ENCODE measurements at regions not wholly inside any gene's neighbourhood (a gene's known extent, or its start where the extent isn't known, plus 50 kb on each side); places are given as distances from the start of the nearest gene placed in this dataset.

DNA sequence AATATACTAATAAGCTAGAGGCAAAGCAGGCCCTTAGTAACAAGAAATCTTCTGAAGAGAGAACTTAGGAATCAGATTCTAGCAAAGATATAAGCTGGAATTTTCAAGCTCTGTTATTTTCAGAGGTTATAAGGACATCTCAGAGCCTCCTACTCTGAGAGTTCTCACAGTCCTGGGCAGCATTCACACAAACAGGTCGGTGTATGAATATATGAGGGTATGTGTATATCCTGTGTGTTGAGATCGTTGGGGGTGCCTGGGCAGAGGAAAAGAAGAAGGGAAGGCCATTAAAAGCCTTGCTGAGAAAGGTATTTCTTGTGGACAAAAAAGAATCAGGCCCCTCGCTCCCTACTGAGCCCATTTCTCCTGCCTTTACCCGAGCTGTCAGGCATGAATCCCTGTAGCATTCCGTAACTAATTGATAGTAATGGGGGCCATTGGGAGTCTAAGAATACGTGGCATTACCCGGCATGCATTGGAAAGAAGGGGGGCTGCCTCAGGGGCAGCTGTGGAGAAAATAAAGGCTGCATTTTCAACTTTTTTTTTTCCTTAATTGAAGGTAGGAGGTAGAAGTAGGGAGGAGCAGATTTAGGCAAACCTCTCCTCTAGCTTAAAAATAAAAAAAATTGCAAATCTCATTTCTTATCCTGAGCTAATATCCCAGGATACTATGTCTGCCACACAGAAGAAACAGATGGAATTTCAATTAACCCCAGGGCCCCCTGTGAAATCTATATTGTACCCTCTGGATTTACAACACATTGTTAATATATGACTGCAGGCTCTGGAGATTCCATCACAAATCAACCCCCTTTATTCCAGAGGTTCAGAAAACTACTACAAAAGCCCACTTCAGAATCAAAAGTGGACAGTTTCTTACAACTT is 103.8 kb downstream of the GTPBP8 start:
- DNase-seq = no peak
- intact Hi-C loops (cut with DNase I) = no loop called here

DNA sequence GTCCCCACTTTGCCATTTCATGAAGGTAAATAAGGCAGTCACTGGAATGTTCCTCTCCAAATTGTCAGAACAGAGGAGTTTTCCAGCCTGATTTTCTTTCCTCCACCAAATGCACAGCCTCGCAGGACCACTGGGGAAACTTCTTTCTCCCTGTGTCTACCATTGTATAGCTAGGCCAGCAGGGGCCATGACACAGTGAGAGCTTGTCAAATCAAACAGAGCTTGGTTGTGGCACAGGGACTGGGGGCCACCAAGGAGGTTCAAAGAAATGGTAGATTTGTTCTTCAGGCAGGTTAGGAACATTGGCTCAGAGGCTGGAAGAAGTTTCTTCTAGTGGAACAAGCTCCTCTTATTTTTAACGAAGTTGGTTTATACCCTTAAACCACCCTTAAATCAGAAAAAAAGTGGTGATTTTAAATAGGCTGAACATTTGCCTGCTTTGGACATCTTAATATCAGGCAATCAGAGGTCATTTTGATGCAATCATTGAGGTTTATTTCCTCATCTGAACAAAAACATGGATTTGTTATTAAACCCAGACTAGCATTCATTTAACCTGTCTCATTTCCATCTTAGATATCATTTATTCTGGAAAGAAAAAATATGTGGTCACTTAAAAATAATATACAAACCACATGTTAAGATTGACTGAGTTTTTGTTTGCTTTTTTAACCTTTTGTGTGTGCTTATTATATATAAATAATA is 105.6 kb downstream of the GTPBP8 start:
- intact Hi-C loops (cut with DNase I) = no loop called here
- DNase-seq = no peak

DNA sequence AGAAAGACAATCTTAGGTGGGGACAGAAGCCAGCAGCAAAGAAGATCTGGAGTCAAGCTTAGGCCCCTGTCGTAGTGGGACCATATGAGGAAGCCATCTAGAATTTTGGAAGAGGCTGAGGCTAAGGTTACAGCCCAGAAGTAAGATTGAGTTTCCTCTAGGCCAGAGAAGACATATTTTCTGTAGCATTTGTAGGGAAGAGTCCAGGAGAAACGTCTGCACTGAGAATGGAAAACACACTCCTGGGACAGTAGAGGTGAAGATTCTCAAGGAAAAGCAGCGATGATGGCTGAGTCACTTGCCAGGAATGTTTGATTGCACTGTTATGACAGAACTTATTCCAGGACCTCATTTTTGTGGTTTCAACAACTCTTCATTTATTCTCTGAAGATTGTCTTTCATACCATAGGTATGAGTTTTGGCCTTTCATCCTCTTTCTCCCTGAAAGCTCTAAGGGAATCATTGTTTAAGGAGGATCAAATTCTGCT is 107.2 kb downstream of the GTPBP8 start:
- intact Hi-C loops (cut with DNase I) = no loop called here

DNA sequence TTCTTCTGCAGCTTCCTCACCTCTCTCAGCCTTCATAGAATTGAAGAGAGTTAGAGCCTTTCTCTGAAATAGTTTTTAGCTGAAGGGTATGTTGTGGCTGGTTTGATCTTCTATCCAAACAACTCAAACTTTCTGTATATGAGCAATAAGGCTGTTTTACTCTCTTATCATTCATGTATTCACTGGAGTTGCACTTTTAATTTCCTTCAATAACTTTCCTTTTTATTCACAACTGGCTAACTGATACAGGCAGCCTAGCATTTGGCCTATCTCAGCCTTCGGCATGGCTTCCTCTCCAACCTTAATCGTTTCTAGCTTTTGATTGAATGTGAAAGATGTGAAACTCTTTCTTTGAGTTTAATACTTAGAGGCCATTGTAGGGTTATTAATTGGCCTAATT is 109.3 kb downstream of the GTPBP8 start:
- no peak for DNase-seq
- intact Hi-C loops (cut with DNase I) = no loop called here

More for the DNA sequence above, 107.2 kb downstream of the GTPBP8 start:
- no peak for DNase-seq

DNA sequence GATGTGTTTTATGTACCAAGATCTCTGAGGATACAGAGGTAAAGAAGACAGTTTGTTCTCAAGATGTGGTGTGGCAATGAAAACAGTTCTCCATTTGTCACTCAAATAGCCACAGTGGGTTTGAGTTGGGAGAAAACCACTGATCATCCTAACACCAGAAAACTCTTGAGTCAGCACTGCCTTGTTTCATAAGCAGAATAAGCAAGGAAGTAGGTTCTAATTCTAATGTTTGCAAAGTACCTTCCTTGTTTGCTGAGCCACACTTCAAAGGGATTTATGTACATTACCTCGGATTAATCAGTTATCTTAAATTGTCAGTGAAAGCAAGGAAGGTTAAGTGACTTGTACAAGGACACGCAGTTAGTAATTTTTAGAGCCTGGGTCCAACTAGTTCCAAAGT is 107.8 kb upstream of the BOC start:
- intact Hi-C loops (cut with DNase I) = no loop called here
- DNase-seq = no peak

DNA sequence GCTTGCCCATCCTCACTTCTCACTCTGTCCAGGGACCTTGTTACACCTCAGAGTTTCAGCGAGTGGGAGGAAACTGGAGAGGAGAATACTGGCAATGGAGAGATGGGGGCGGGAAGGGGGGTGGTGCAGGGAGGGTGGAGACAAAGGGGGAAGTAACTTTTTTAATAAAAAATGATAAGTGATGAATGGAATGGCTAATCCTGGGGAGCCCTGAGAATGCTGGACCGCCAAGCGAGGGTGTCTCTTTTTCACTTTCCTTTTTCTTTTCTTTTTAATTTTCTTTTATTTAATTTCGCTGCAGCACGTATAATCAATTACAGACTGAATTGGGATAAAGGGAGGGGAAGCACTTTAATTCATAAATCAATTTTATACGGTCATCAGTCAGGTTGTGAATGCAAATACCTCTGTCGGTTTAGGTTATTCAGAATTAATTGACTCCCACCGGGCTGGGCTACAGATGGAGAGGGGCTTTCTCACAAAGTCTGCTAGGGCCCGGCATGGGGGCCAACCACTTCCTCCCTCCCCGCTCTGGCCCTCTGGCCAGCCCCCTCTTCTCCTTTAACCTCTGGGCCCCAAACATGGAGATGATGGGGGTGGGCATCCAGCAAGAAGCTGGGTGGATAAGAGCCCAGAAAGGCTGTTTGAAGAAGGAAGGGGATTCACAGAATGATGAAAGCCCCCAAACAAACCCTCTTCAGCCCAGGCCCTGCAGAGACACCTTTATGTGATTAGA is 106.8 kb upstream of the BOC start:
- no peak for DNase-seq
- intact Hi-C loops (cut with DNase I) = no loop called here

DNA sequence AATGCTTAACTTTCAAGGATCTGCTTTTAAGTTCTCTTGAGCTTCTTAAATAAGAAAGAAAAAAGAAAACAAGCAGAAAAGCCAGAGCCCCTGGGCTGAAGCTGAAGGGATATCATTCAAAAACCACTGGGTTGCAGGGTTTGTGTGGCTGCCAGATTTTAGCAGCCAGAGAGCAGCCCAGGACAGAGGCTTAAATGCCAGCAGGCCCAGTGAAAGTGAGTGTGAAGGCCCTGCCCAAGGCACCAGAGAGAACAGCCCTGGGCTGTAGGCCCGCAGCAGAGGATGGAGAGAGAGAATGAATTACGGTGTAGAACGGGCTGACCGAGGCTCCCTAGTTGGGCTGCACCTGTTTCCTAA is 106.3 kb upstream of the BOC start:
- peak in 7 of 10 donors; percentile 9 to 83 (median 20) for DNase-seq
- intact Hi-C loops (cut with DNase I) = no loop called here

DNA sequence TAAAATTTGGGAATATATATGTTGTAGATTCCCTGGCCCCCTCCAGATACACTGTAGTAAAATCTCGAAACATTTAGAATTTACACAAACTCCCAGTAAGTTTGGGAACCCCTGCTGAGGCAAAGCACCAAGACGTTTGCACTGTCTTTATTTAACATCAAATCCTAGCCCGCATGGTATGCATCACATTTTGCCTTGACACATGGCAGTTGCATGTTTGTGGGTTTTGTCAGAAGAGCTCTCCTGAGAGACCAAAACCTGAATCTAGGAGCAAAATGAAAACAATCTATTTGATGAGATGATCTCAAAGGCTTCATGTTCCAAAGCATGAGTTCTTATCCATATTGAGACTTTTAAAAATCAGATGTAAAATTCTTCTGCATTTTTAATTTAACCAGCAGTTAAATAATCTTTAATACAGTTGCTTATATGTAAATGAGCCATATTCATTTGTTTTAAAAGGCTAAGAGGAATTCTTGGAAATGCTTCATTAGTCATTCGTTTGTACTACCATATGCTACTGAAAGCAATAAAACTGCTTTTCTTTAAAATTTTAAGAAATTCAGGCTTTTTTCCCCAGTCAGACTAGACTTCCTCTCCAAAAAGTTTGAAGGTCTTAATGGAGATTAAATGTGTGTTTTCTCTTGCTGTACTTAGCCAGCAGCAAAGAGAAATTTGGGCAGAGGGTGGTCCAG is 105.2 kb upstream of the BOC start:
- DNase-seq = no peak
- intact Hi-C loops (cut with DNase I) = no loop called here

DNA sequence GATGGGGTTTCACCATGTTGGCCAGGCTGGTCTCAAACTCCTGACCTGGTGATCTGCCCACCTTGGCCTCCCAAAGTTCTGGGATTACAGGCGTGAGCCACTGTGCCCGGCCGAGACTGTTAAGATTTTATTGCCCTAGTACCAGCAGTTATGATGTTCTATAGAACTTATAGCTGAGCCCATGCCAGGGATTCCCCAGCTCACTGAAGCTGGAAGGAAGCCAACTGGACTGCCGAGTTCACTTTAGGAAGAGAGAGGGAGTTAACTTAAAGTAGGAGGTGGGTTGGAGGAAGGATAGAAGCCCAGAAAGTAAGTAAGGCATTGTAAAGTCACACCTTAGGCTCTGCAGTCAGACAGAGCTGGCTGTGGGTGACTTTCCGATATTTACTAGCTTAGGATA is 101.1 kb upstream of the BOC start:
- DNase-seq = no peak
- intact Hi-C loops (cut with DNase I) = no loop called here

DNA sequence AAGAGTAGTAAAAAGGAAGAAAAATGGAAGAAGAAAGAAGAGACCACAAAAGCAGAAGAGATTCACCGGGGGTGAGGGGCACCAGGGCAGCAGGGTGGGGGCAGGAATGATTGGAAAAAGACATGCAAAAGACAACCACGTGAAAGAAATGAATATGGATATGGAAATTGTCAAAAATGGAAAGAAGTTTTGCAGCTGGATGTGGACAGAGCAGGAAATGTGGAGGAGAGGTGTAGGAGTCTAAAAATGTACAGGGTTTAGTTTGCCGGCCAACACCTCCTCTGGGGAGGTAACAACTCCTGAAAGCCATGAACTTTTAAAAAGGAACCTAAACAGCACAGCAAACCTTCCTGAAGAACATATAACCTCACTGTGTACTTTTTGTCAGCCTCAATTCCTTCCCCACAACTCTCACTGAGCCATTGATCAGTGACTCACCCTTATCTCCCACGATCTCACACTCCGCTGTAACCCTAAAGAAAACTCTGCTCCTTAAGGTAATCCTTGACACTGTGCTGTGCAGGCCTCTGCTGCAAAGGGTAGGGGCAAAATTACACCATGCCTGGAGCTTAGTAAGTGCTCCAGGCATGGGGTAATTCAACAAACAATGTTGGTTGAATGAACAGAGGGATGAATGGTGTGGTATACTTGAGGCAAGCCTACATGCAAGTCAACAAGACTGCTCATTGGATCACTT is 100.2 kb upstream of the BOC start:
- no peak for DNase-seq
- intact Hi-C loops (cut with DNase I) = no loop called here

DNA sequence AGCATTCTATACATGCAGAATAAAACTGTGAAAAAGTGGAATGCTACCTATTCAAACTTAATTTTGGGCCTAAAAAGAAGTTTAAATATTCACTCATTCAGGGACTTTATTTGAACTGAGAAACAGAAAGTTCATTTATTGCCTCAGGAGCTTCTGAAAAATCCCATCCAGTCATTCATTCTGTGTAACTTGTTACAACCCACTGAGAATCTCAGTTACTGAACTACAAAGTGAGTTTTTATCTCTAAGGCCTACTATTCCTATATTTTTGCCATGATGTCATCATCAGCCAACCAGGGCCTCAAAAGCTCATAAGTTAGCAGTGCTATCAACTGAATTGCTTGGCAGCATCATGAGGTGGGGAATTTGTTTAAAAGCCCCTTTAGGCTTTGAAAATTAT is 98.0 kb upstream of the BOC start:
- intact Hi-C loops (cut with DNase I) = no loop called here
- no peak for DNase-seq

DNA sequence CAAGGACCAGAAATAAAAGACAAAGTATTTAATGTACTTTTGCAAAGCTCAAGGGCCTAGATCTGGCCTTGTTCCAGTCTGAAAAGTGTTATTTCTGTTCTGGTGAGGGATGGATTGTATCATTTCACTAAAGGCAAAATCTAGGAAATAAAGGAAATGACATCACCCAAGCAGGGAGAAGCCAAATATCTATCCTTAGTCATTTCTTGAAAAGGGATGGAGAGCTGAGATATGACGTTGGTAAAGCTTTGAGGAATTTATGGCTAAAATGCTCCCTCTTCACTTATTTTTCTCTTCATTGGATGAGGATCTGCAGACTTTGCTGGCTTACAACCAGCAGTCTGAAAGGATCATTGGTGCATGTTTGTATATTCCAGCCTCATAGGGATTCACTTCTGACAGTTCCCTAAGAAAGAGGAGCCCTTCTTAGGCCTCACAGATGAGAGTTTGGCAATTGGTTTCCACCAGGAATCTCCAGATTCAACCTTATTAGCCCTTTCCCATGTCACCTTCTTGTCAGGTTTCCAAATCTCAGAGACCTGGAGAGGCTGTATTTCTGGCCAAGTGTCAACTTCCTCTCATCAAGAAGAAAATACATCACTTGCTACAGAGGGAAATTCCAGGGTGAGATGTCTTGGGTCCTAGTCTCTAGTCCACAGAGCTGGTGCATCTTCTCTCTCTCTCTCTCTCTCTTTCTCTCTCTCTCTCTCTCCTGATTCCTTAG is 93.7 kb upstream of the BOC start:
- DNase-seq = no peak
- intact Hi-C loops (cut with DNase I) = no loop called here

DNA sequence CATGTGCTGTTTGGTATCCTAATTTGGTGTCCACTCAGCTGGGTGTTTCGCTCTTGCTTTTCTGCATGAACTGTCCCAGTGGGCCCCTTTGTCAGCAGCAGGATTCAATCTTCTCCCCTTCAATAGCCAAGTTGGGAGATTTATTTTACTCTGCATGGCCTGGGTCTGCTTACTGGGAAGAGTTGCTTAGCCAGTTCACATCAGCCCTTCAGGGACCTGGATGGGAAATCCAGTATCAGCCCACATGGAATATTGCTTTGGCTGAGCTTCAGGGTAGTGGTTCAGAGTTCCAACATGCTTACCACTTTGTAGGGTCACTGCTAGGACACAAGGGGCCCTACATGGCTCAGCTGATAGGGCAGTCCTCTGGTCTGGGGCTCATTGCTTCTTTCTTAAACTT is 93.0 kb upstream of the BOC start:
- intact Hi-C loops (cut with DNase I) = no loop called here
- no peak for DNase-seq

DNA sequence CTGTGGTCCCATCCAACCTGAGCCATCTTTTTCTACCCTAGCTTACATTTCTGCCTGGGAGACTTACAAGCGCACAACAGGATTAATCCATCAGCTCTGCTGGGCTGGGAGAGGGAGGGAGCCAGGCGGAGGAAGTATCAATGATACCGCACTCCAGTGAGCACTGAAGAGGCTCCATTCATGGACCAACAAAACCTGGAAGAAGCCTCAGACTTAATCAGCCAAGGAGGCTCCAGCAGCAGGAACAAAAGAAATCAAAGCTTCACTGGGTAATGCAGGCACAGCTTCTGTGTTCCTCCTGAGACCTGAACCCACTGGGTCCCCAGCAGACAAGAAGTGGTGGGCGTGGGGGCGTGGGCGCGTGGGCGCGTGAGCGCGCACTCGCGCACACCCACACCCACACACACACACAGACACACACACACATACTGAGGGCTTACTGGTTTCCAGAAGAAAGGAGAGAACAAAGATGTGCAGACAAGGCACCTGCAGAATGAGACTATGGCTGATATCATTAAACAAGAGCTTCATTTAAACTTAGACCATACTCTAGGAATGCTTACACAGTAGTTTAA is 87.0 kb upstream of the BOC start:
- intact Hi-C loops (cut with DNase I) = no loop called here
- DNase-seq = no peak

DNA sequence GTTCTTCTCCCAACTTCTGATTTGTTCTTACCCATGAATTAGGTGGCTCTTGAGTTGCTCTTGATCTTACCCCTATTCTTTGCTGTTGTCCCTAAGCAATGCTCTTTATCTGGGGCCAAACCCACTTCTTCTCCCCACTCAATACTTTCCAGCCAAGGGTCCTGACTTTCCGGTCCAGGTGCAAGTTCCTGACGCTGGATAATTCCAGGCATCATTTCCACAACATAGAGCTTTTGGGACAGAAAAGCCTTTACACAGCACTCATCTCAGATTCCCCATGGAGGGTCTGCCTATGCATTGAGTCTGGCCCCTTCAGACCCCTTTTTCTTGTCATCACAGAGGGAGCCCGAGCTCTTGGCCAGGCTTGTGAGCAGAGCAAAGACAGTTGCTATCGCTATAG is 85.4 kb upstream of the BOC start:
- DNase-seq = no peak

DNA sequence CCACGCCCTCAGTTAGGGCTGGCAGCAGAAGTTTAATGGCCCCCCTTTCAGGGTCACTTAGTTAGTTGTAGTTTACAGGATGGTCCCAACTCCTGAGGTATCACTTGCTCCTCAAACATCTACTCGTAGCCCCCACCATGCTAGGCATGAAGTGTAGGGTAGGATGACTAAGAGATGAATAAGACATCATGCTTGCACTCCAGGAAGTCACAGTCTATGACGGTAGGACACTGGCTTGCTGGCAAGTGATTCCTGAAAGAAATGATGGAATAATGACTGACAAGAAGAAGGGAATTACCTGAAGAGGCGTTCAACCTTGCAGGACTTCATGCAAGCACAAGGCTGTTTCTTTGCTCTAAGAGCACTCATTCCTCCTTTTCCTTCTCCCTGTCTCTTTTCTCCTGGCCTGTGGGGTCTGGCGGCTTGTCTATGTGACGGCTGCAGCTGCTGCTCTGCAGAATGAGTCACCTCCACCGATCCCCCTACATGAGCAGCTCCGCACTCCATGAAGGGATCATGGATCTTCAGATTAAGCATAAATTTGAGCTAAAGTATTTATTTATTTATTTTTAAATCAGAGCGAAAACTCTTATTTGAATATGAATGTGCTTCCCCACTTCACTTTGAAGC is 82.9 kb upstream of the BOC start:
- DNase-seq = no peak
- intact Hi-C loops (cut with DNase I) = no loop called here

More for the DNA sequence above, 85.4 kb upstream of the BOC start:
- intact Hi-C loops (cut with DNase I) = no loop called here

DNA sequence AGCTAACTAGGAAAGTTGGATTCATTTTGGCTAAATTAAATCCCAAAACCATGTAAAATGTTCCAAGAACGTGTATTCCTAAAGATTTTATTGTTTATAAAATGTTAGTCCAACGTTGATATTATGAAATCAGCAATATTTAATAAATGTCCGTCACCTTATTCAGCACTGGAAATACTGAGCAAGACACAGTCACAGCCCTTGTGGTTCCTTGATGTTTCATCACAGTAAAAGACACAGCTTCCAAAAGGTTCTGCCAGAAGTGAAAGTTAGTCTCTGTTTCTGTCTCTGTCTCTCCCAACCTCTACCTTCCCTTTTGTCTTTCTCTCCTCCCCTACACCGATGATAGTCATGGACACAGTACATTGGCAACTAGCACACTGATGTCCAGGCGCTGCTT is 82.2 kb upstream of the BOC start:
- intact Hi-C loops (cut with DNase I) = no loop called here
- DNase-seq = no peak

DNA sequence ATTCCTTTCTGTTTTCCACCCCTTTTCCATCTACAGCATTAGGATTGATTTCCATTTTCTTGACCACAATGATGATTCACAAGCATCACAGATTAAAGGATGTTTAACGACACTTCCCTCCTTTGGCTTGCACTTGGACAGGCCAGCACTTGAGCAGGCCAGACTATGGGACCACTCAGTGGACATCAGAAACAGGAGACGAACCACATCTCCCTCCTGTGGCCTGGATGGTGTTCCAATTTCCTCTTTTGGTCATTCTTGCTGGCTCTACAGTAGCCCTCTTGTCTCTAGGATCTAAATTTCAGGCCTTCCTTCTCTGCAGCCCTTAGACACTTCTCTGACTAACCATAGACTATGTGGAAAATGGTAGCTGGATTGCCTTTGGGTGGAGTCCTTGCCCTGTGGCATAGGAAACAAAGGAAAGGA is 78.8 kb upstream of the BOC start:
- intact Hi-C loops (cut with DNase I) = no loop called here
- no peak for DNase-seq

DNA sequence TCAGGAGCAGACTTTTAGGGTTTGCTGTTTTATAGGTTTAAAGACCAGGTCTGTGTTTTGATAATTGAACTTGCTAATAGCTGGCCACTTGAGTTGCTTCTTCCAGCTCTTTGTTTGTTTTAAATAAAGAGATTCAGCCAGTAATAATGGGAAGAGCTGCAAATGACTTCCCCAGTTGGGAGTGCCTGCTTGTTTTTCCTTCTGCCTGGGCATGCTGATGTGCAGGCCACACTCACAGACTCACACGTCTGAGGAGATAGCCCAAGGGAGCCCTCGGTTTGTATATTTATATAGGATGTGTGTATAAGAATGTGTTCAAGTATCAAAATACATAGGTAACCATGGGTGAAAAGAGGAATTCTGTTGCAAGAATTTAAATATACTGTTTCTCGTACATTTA is 78.2 kb upstream of the BOC start:
- DNase-seq = no peak
- intact Hi-C loops (cut with DNase I) = no loop called here

Data from posterior cingulate gyrus (tissue), 11 donors.